ENCODE measurements at regions not wholly inside any gene's neighbourhood (a gene's known extent, or its start where the extent isn't known, plus 50 kb on each side); places are given as distances from the start of the nearest gene placed in this dataset.

DNA sequence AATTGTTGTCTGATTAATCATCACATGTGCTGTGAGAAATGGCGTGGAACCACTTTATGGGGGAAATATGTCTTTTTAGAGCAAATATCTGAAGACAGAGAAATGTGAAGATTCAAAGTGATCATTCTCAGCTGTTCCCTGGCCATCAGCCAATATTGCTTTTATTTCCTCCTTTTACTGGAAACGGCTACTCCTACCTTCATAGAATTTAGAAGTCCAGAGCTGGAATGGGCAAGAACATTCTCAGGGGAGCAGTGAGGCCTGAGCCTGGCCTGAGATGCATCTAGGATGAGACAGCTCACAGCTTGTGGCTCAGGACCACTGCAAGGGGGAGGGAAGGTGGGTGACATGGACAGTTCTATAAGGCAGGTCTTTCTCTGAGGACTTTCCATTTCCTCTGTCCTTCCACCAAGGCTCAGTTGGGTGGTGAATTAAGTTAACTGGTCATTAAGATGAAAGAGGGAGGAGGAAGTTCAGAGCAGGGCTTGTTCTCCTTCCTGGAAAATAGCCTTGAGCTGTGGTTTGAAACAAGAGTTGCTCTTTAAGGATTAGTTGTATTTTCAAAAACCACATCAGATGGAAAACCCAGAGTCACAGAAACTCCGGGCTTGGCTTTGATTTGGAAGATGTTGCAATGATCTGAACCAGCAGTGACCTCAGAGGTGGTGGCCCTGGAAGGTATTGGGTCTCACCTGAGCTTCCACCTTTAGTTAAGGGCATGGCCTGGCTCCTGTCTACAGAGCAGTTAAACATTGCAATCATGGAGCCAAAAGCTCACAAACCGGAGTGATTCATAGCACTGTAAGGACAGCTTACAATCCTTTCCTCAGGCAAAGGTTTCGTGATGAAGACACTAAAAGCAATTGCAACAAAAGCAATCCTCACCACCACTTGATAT lies 144.3 kb downstream of the VAPA start:
- peak; percentile 73 for DNase-seq (ENCODE audit: low read depth, low spot score)

DNA sequence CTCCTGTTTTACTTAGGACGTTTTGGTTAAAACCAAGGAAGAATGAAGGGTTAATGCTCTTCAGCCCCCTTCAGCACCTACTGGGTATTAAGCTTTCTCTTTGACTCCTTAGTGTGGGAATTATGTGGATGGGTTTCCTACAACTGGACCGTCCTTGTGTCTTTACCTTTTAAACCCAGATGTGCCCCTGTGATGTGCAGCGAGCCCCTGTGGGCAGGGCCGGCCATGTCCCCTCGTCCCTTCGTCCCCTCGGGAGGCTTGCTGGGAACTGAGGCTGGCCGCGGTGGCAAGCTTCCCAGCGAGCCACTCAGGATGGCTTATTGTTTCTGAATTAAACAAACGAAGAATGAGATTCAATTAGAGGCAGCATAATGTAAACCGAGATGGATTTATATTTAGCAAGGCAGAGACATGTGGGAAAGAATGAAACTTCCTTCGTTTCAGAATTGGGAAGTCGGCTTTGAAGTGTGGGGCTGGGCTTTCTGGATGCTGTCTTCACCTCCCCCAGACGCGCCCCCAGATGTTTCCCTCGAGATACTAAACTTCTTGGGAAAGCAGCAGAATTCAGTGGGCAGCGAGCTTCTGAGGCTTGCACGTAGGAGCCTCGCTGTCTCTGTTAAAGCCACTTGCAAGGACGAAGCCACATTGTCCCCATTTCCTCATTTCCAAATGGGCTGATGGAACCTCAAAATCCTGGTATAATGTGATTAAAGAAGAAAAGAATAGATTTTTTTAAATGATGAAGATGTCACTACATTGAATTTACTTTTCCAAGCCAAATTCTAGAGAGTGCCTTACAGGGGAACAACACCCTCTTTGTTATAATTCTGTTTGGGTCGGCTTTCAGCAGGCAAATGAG lies 146.0 kb downstream of the VAPA start:
- no peak for DNase-seq (ENCODE audit: low read depth, low spot score)

GRCh38 chr18:10060469-10060782 lies 146.6 kb downstream of the VAPA start:
- DNase-seq (ENCODE audit: low read depth, low spot score) = no peak

- no peak for DNase-seq (ENCODE audit: low read depth, low spot score)
Observed at GRCh38 chr18:10060841-10061240, 147.0 kb downstream of the VAPA start.

- no peak for DNase-seq (ENCODE audit: low read depth, low spot score)
Observed at GRCh38 chr18:10061566-10062140, 147.8 kb downstream of the VAPA start.

DNA sequence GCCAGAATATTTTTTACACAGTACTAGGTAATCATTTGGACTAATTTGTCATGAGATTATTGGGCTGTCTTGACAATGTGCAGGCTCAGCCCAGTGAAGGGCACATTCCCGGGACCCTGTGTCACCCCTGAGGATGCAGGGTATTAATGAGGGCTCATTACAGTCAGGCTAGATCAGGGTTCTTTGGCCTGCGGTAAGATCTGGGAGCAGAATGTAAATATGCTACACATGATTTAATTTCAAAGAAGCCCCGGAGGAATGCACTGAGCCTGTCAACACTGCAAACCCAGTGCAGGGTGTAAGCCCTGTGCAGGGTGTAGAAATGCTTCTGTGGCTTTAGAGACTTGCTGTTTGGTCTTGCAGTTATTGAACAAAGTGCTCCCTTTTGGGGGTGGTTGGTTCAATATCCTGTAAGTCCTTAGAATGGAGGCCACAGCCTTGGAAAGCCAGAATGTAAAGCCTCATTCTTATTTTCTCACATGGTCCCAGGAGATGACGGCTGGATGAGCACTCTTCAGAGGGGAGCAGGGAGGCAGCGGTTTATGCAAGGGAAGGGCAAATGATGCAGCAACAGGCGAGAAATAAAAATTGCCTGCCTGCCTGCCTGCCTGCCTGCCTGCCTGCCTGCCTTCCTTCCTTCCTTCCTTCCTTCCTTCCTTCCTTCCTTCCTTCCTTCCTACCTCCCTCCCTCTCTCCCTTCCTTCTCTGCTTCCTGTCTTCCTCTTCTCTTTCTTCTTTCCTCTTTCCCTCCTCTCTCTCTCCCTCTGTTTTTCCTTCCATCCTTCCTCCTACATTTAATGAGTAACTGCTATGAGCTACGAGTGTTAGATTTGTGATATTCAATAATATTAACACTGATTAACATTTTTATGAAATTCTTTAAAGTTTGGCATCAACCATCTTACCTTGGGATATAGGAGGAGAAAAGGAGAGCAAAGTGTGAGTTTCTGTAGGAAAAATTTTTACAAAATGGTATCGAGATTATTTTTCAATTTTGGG lies 148.8 kb downstream of the VAPA start:
- DNase-seq (ENCODE audit: low read depth, low spot score) = peak; percentile 76

DNA sequence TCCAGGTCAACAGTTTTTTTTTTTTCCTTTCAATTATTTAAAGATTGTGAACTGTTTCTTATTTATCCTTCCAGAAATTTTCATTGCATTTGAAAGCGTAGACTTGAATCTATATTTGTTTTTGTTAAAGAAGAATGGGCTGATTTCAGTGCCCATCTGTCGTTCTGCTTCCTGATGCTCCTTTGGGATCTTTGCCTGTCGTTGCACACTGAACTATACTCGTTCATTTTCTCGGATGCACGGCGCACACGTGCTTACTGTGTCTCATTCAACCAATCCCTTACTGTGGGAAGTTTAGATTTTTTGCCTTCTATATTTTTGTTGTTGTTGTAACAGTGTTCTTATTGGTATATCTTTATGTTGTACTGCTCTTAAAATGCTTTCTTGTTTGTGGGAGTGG lies 149.7 kb downstream of the VAPA start:
- DNase-seq (ENCODE audit: low read depth, low spot score) = no peak

GRCh38 chr18:10064267-10064666 lies 150.5 kb downstream of the VAPA start:
- DNase-seq (ENCODE audit: low read depth, low spot score) = no peak

GRCh38 chr18:10065296-10065695 lies 151.5 kb downstream of the VAPA start:
- no peak for DNase-seq (ENCODE audit: low read depth, low spot score)

DNA sequence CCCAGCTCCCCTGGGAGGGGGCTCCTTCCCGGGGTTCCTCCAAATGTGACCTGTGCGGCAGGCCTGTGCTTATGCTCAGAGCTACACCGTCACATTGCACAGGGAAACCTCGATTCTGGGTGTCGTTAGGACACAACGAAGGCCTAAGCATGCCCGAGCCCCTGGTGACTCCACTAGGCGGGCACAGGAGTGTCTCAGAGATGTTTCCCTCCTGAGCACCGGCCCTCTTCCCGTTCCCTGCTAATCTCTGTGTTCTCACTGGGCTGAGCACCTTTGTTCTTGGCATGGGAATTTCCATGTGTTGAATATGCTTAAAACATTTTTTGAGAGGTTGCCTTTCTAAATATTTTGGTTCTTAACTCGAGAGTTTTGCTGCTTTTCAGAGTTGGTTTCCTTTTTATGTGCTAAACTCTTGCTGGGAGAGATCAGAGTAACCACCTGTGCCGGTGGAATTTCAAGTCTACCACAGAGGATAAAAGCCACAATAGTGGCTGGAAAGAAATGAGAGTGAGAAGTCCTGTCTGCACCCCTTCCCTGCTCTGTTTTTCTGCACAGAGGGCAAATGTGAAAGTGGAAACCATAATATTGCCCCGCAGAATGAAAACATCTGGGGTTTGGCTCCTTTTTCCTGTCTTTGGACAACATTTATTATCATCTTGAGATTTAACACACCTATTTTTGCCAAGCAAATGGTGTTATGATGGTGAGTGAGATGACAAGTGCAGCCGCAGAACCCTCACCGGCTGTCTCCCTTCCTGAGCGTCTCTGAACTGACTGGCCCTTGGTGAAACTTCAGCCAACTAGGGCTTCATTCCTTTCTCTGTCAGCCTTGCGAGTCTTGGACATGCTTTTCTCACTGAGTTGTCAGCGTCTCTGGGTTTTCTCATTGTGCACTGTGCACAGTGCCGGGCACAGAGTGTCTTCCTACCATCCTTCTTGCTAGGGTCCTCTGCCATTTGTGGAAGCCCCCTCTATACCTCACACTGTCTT lies 154.1 kb downstream of the VAPA start:
- DNase-seq (ENCODE audit: low read depth, low spot score) = peak; percentile 34

DNA sequence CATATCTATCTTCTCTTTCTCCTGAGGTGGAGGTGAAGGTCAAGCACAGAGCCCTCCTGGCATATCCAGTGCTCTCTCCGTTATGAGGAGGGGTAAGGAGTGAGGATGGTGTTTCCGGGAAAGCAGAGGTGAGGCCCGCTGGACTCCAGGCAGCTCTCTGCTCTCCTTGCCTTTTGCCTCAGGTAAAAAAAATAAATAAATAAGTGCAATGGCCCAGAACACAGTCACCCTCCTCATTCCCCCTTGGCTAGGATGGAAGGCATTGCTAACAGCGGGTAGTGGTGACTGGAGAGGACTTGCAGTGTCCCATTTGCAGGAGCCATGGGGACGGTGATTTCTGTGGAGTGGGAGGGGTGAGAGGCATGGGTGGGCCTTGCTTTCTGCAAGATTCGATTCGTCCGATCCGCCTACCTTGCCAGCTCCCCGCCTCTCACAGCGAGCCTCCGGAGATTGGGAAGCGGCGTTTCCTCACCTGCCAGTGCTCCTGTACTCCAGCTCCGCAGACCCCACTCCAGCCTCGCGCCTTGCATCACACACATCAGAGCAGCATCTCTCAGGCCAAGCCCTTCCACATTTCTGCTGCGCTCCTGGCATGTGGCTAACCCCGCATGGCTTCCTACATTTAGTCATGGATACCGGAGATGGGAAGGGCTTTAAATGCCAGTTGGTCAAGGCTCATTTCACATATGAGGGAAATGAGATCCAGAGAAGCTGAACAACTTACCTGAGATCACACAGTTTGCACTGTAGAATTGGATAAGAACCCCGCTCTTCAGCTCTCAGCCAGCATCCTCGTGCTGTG lies 155.2 kb downstream of the VAPA start:
- no peak for DNase-seq (ENCODE audit: low read depth, low spot score)

GRCh38 chr18:10070561-10071000 lies 156.8 kb downstream of the VAPA start:
- peak; percentile 81 for DNase-seq (ENCODE audit: low read depth, low spot score)

GRCh38 chr18:10072671-10073175 lies 158.9 kb downstream of the VAPA start:
- DNase-seq (ENCODE audit: low read depth, low spot score) = peak; percentile 47

- DNase-seq (ENCODE audit: low read depth, low spot score) = peak; percentile 63
Observed at GRCh38 chr18:10074110-10074509, 160.3 kb downstream of the VAPA start.

DNA sequence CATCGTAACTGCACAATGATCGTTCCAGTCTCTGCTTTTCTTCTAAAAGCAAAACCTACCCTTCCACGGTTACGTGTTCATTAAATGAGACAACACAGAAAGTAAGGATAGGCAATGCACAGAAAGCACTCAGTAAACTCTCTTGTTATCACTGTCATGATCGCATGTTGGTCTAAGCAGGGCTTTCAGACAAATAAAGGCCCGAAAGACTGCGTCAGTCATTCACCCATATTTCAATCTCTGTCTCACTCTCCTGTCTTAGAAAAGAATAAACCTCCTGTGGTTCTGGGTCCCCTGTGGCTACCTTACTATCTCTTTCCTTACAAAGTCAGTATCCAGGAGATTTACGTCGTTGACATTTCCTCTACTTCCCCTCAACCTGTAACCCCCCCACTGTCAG lies 160.9 kb downstream of the VAPA start:
- DNase-seq (ENCODE audit: low read depth, low spot score) = no peak

DNA sequence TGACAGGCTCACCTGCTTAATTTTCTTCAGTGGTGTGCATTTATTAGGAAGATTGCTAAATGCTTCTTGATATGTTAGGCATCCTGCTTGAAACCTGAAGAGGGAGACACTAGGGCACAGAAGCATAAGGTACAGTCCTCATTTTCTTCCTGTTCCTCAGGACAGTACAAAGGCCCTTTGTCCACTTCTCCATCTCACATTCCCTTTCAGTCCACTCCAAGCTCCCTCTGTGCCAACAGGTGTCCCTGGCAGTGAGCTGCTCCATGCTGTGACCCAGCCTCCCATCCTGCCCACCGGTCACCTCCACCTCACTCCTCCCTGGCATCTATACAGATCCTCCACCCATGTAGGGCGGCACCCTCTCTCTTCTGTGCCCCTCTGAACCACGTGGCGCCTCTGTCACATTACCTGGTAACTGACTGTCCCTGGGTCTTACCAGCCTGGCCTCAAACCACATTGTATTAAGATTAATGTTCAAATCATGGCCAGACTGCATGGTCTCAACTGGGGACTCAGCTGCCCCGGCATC lies 162.8 kb downstream of the VAPA start:
- no peak for DNase-seq (ENCODE audit: low read depth, low spot score)

DNA sequence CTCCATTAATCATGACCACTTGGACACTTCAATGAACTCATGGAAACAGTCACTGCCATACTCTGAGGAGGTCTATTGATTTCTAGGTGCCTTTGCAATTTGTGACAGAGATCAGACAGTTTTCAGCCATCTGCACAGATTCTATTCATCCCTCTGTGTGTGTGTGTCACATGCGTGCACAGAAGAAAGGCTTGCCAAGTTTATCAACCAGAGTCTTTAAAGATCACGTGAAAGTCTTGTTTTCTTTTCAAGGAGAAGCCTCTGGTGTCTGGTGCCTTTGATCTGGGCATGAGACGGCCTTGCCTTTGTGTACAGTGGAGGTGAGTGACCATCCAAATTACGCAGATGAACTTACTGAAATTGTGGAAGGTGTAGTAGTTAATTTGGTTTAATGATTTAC lies 164.2 kb downstream of the VAPA start:
- no peak for DNase-seq (ENCODE audit: low read depth, low spot score)

DNA sequence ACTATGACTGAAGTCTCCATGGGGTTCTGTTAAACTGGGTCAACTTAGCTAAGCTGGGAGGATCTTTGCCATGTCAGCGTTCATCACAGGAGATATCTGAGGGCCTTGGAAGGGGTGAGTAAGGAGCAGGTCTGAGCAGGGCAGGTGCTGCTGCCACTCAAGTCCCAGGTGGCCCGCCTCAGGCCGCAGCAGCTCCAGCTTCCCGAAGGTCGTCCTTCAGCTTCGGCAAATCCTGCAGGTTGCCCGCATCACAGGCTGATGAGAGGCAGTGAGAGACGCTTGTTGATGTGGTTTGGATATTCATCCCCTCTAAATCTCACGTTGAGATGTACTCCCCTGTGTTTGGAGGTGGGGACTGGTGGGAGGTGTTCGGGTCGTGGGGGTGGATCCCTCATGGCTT lies 166.6 kb downstream of the VAPA start:
- no peak for DNase-seq (ENCODE audit: low read depth, low spot score)

GRCh38 chr18:10081492-10081891 lies 167.7 kb downstream of the VAPA start:
- DNase-seq (ENCODE audit: low read depth, low spot score) = no peak
